Fibroblast of skin of back (primary cell): ENCODE measurements at regions not wholly inside any gene's neighbourhood (a gene's known extent, or its start where the extent isn't known, plus 50 kb on each side); places are given as distances from the start of the nearest gene placed in this dataset.
"Not testable (repeated sequence)": the region's sequence is repeated elsewhere in the genome, so short reads cannot be mapped to it uniquely, and the experiment has no call there.

Source experiments
- DNase-seq: peaks from one replicate; pipeline ENCODE4 v3.0.0-alpha.2; 2013

- no peak for DNase-seq
Observed at GRCh38 chr20:6411651-6412050, 288.8 kb upstream of the FERMT1 start.

GRCh38 chr20:6410721-6411120 is 287.9 kb upstream of the FERMT1 start:
- no peak for DNase-seq

GRCh38 chr20:6407163-6407562 is 284.3 kb upstream of the FERMT1 start:
- DNase-seq: no peak

GRCh38 chr20:6401893-6402557 is 279.2 kb upstream of the FERMT1 start:
- no peak for DNase-seq

- no peak for DNase-seq
Observed at GRCh38 chr20:6397115-6397514, 274.3 kb upstream of the FERMT1 start.

GRCh38 chr20:6395695-6396094 is 272.9 kb upstream of the FERMT1 start:
- DNase-seq: no peak

- DNase-seq: peak; percentile 31
Observed at GRCh38 chr20:6388671-6389197, 265.9 kb upstream of the FERMT1 start.

- no peak for DNase-seq
Observed at GRCh38 chr20:6384956-6385486, 262.2 kb upstream of the FERMT1 start.

GRCh38 chr20:6384380-6384779 is 261.6 kb upstream of the FERMT1 start:
- DNase-seq: no peak

- DNase-seq: peak; percentile 25
Observed at GRCh38 chr20:6381887-6382286, 259.1 kb upstream of the FERMT1 start.

- DNase-seq: no peak
Observed at GRCh38 chr20:6362245-6362644, 239.4 kb upstream of the FERMT1 start.

GRCh38 chr20:6360766-6361165 is 237.9 kb upstream of the FERMT1 start:
- no peak for DNase-seq

- DNase-seq: no peak
Observed at GRCh38 chr20:6355754-6356451, 233.1 kb upstream of the FERMT1 start.

GRCh38 chr20:6348908-6349307 is 226.1 kb upstream of the FERMT1 start:
- peak; percentile 14 for DNase-seq

- DNase-seq: no peak
Observed at GRCh38 chr20:6347916-6348315, 225.1 kb upstream of the FERMT1 start.

- no peak for DNase-seq
Observed at GRCh38 chr20:6341491-6341890, 218.7 kb upstream of the FERMT1 start.

GRCh38 chr20:6339176-6339575 is 216.3 kb upstream of the FERMT1 start:
- DNase-seq: no peak

- DNase-seq: no peak
Observed at GRCh38 chr20:6333110-6333509, 210.3 kb upstream of the FERMT1 start.

GRCh38 chr20:6321235-6321634 is 198.4 kb upstream of the FERMT1 start:
- not testable (repeated sequence) for DNase-seq

GRCh38 chr20:6311841-6312655 is 189.2 kb upstream of the FERMT1 start:
- DNase-seq: no peak

GRCh38 chr20:6311097-6311496 is 188.3 kb upstream of the FERMT1 start:
- DNase-seq: no peak

GRCh38 chr20:6305536-6305935 is 182.7 kb upstream of the FERMT1 start:
- no peak for DNase-seq

GRCh38 chr20:6302041-6302440 is 179.2 kb upstream of the FERMT1 start:
- DNase-seq: no peak
